Fibroblast of lung (primary cell): ENCODE measurements at regions not wholly inside any gene's neighbourhood (a gene's known extent, or its start where the extent isn't known, plus 50 kb on each side); places are given as distances from the start of the nearest gene placed in this dataset.

Experiments used
- DNase-seq, 2 donors: peaks; one replicate each; pipeline versions ENCODE4 v3.0.0 to v3.0.0-alpha.2; 2010; ENCODE audit warnings: low read depth in 2 of 2
- H2AFZ ChIP-seq: 2 replicates; pipeline ENCODE4 v1.5.1; 2012; ENCODE audit warnings: low read length, control low read depth, inconsistent platforms
- H3K27ac ChIP-seq: 2 replicates; pipeline ENCODE4 v1.5.1; 2011; ENCODE audit warnings: low read length, control low read depth; ENCODE audit not compliant: insufficient read depth
- H3K27me3 ChIP-seq: 2 replicates; pipeline ENCODE4 v1.5.1; 2011; ENCODE audit warnings: mild to moderate bottlenecking, low read length; ENCODE audit not compliant: control insufficient read depth, insufficient read depth
- H3K36me3 ChIP-seq: 2 replicates; pipeline ENCODE4 v1.5.1; 2011; ENCODE audit warnings: low read length; ENCODE audit not compliant: control insufficient read depth, insufficient read depth
- H3K4me1 ChIP-seq: 2 replicates; pipeline ENCODE4 v1.5.1; 2011; ENCODE audit warnings: low read length; ENCODE audit not compliant: control insufficient read depth, insufficient read depth; ENCODE audit errors: extremely low read depth
- H3K4me2 ChIP-seq: 2 replicates; pipeline ENCODE4 v1.5.1; 2011; ENCODE audit warnings: low read length, control low read depth; ENCODE audit not compliant: insufficient read depth; ENCODE audit errors: extremely low read depth
- H3K4me3 ChIP-seq, 4 experiments: fragments of 200-600 bp in 1 of 4; sonication (generic) in 1 of 4; replicated peaks in 1 of 4; 2 replicates each; pipeline ENCODE4 v1.5.1; 2011 to 2016; ENCODE audit warnings: low read length in 4 of 4, low read depth in 3 of 4, mild to moderate bottlenecking in 3 of 4, control low read depth in 2 of 4, inconsistent platforms in 1 of 4, mixed read lengths in 1 of 4; ENCODE audit not compliant: insufficient read depth in 1 of 4; ENCODE audit errors: control extremely low read depth in 1 of 4
- H3K79me2 ChIP-seq: 2 replicates; pipeline ENCODE4 v1.5.1; 2012; ENCODE audit warnings: mild to moderate bottlenecking, low read length, inconsistent platforms; ENCODE audit not compliant: control insufficient read depth, insufficient read depth
- H3K9ac ChIP-seq: 2 replicates; pipeline ENCODE4 v1.5.1; 2011; ENCODE audit warnings: mild to moderate bottlenecking, low read length, control low read depth; ENCODE audit not compliant: insufficient read depth
- H3K9me3 ChIP-seq: 2 replicates; pipeline ENCODE4 v1.5.1; 2012; ENCODE audit warnings: low read depth, low read length; ENCODE audit not compliant: control insufficient read depth, insufficient read depth
- H4K20me1 ChIP-seq: 2 replicates; pipeline ENCODE4 v1.5.1; 2011; ENCODE audit warnings: low read length; ENCODE audit not compliant: control insufficient read depth, insufficient read depth; ENCODE audit errors: extremely low read depth
- EZH2 ChIP-seq: IDR thresholded peaks from 2 replicates; pipeline ENCODE4 v1.5.1; 2012; ENCODE audit warnings: low read length, control low read depth, mild to moderate bottlenecking; ENCODE audit errors: missing control alignments
- TF ChIP-seq, protein P1 (sequence below), 2 donors: IDR thresholded peaks in 1 of 2; conservative IDR thresholded peaks in 1 of 2; 1 replicate in 1 of 2; 2 replicates in 1 of 2; pipeline ENCODE4 v1.5.1; 2011 to 2012; ENCODE audit warnings: low read length in 2 of 2, control low read depth in 1 of 2, inconsistent platforms in 1 of 2, low read depth in 1 of 2, mild to moderate bottlenecking in 1 of 2

DNA sequence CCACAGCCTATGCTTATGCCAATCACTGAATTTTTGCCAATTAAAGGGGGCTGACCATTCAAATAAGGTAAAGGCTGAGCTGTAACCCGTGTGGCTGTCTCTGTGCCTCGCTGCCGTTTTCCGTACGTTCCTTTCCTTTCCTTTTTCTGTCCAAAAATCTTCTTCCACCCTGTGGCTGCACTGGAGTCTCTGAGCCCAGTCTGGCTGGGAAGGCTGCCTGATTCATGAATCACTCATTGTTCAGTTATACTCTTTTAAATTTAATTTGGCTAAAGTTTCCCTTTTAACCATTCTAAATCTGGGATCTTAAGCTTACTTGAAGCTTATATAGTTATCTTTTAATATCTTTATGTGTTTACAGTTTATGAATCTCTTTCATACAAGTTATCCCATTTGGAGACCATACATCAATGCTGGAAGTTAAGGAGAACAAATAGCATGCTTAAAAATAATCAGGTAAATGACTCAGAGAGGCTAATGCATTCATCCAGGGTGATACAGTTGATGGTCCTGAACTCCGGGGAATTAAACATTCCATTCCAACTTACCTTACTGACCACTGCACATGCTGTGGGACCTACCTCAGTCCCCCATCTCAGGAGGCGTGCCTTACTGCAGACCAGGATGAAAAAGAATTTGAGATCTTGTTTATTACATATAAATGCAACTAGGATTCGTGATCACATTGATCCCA lies 385.3 kb upstream of the ADARB2 start:
- Histone ChIP-seq H3K4me1 (no peaks in the 10 kb centered on the region), H3K4me2 (no peak overlapping the region), H3K27me3 (no peaks in the 10 kb centered on the region), H3K4me3 (no peak overlapping the region), H3K79me2 (no peaks in the 10 kb centered on the region), H3K27ac (no peak overlapping the region), H2AFZ (no peak overlapping the region), H3K36me3 (no peaks in the 10 kb centered on the region), H4K20me1 (no peaks in the 10 kb centered on the region), H3K9me3 (no peaks in the 10 kb centered on the region), H3K9ac (no peak overlapping the region)
- peak in 1 of 2 donors; percentile 55 for DNase-seq
- no peak for TF ChIP-seq EZH2
- TF ChIP-seq, protein P1, sequence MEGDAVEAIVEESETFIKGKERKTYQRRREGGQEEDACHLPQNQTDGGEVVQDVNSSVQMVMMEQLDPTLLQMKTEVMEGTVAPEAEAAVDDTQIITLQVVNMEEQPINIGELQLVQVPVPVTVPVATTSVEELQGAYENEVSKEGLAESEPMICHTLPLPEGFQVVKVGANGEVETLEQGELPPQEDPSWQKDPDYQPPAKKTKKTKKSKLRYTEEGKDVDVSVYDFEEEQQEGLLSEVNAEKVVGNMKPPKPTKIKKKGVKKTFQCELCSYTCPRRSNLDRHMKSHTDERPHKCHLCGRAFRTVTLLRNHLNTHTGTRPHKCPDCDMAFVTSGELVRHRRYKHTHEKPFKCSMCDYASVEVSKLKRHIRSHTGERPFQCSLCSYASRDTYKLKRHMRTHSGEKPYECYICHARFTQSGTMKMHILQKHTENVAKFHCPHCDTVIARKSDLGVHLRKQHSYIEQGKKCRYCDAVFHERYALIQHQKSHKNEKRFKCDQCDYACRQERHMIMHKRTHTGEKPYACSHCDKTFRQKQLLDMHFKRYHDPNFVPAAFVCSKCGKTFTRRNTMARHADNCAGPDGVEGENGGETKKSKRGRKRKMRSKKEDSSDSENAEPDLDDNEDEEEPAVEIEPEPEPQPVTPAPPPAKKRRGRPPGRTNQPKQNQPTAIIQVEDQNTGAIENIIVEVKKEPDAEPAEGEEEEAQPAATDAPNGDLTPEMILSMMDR (conservative IDR thresholded peaks at IDR 0.05 in 1 of 2, IDR thresholded peaks at IDR 0.05 in 1 of 2; ENCODE audit: low read depth in 1 of 2, low read length in 2 of 2), result no peak

DNA sequence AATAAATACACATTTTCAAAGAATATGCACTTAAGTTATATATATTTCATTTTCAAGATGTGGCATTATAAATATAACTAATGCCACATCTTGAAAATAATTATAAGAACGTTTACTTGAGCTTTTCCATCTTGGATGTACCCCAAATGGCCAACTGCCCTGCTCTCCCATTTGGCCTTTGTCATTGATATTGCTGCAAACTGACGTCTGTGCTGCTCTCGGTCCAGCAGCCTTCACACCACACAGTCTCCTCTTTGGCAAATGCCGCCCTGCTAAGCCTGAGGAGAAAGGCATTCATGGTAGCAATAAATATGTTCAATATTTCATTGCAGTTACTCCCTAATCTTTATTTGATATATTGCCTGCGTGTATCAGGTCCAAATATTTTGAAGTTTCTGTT lies 384.6 kb upstream of the ADARB2 start:
- DNase-seq, result peak in 1 of 2 donors; percentile 7
- H3K36me3 ChIP-seq, result no peaks in the 10 kb centered on the region
- H3K79me2 ChIP-seq, result no peaks in the 10 kb centered on the region
- no peak overlapping the region for H3K4me2 ChIP-seq
- TF ChIP-seq, protein P1 (conservative IDR thresholded peaks at IDR 0.05 in 1 of 2, IDR thresholded peaks at IDR 0.05 in 1 of 2; ENCODE audit: low read depth in 1 of 2, low read length in 2 of 2), result no peak
- TF ChIP-seq EZH2, result no peak
- H3K4me1 ChIP-seq, result no peaks in the 10 kb centered on the region
- H3K9me3 ChIP-seq, result no peaks in the 10 kb centered on the region
- H4K20me1 ChIP-seq, result no peaks in the 10 kb centered on the region
- H3K4me3 ChIP-seq, result no peak overlapping the region
- no peak overlapping the region for H3K9ac ChIP-seq
- no peaks in the 10 kb centered on the region for H3K27me3 ChIP-seq
- no peak overlapping the region for H3K27ac ChIP-seq
- no peak overlapping the region for H2AFZ ChIP-seq

DNA sequence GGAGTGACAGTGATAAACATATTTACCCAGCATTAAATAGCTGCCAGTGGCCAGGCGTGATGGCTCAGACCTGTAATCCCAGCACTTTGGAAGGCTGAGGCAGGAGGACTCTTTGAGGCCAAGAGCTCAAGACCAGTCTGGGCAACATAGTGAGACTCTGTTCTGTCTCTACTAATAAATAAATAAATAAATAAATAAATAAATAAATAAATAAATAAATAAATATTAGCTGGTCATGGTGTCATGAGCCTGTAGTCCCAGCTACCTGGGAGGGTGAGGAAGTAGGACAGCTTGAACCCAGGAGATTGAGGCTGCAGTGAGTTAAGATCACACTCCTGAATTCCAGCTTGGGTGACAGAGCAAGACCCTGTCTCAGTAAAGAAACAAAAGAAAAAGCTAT lies 384.0 kb upstream of the ADARB2 start:
- TF ChIP-seq, protein P1 (conservative IDR thresholded peaks at IDR 0.05 in 1 of 2, IDR thresholded peaks at IDR 0.05 in 1 of 2; ENCODE audit: low read depth in 1 of 2, low read length in 2 of 2), result no peak
- TF ChIP-seq EZH2, result no peak
- H3K4me2 ChIP-seq, result no peak overlapping the region
- no peak overlapping the region for H2AFZ ChIP-seq
- no peak overlapping the region for H3K27ac ChIP-seq
- H4K20me1 ChIP-seq, result no peaks in the 10 kb centered on the region
- no peaks in the 10 kb centered on the region for H3K27me3 ChIP-seq
- no peak overlapping the region for H3K4me3 ChIP-seq
- no peaks in the 10 kb centered on the region for H3K4me1 ChIP-seq
- DNase-seq, result no peak
- no peaks in the 10 kb centered on the region for H3K9me3 ChIP-seq
- no peak overlapping the region for H3K9ac ChIP-seq
- H3K79me2 ChIP-seq, result no peaks in the 10 kb centered on the region
- no peaks in the 10 kb centered on the region for H3K36me3 ChIP-seq
